GM18505 (cell line): ENCODE measurements at regions not wholly inside any gene's neighbourhood (a gene's known extent, or its start where the extent isn't known, plus 50 kb on each side); places are given as distances from the start of the nearest gene placed in this dataset.
"Not testable (repeated sequence)": the region's sequence is repeated elsewhere in the genome, so short reads cannot be mapped to it uniquely, and the experiment has no call there.

Experiments
- ATAC-seq: cut with Tn5 transposase; IDR thresholded peaks from one replicate; pipeline ENCODE4 v1.9.1; 2021; ENCODE audit not compliant: unreplicated experiment
- POLR2A ChIP-seq: IDR thresholded peaks from 4 replicates; pipeline ENCODE4 v1.6.1; 2011; ENCODE audit warnings: borderline replicate concordance; ENCODE audit not compliant: insufficient read depth, insufficient read length; ENCODE audit errors: extremely low read depth

DNA sequence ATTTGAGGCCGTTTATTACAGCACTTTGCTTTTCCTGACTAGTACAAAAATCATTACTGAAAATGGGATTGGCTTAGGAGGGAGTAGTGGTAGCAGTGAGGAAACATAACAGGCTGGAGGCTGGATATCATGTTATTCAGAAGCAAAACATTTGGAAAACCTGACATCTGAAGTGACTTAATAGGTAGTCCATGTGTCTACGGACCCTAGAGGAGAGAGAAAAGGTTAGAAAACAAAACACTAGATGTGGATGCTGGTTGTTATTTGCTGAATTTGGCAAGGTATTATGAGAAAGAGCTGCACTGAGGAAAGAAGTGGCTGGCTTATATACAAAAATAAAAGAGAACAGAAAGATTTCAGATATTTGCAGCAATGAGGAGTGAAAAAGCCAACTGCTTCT is 139.9 kb downstream of the MEX3B start:
- no peak for ATAC-seq
- TF ChIP-seq POLR2A, result no peak

DNA sequence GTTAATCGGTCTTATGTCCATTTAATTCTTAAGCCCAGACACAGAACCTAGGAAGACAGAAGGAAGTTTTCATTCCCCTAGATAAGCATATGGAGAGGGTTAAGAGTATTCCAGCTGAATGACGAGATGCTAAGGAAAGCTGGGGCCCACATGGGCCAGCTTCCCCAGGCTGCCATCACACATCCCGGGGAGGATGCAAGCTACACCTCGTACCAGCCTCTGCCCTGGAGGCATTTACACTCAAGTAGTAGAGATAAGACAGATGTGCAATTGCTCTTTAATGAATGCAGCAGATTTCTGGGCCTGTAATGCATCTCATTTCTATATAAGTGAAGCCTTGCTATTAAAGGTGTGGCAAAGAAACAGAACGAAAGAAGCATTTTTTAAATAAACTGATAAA is 144.5 kb downstream of the MEX3B start:
- TF ChIP-seq POLR2A, result no peak
- no peak for ATAC-seq

DNA sequence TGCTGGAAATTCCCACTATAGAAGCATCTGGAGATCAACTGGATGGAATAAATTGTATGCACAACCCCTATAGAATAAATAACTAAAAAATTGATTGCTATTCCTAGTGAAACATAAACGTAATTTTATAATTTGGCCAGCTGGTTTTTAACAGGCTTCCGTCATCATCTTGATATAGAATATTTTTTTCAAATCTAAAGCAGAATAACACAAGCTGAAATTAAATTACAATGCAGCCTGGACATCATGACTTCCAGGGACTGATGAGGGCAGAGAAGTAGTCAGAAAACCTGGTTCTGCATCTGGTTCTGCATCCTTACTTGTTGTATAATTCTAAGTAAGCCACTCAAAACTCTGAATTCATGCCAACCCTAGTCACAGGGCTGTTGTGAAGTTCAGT is 146.1 kb downstream of the MEX3B start:
- ATAC-seq, result no peak
- no peak for TF ChIP-seq POLR2A

DNA sequence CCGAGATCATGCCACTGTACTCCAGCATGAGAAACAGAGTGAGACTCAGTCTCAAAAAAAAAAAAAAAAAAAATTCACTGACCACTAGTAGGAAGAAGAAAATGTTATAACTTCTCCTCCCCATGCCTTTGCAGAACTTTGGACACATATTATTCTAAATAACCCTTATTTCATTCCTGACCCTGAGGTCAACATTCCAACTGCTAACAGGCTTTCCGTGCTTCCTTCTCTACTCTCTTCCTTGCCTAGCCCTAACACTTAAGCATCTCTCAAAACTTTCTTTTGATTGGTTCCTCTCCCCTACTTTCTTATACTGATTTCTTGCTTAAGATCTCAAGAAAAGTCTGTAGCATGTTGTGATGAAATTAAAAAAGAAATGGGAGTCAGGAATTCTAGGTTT is 146.8 kb downstream of the MEX3B start:
- ATAC-seq, result no peak
- no peak for TF ChIP-seq POLR2A

DNA sequence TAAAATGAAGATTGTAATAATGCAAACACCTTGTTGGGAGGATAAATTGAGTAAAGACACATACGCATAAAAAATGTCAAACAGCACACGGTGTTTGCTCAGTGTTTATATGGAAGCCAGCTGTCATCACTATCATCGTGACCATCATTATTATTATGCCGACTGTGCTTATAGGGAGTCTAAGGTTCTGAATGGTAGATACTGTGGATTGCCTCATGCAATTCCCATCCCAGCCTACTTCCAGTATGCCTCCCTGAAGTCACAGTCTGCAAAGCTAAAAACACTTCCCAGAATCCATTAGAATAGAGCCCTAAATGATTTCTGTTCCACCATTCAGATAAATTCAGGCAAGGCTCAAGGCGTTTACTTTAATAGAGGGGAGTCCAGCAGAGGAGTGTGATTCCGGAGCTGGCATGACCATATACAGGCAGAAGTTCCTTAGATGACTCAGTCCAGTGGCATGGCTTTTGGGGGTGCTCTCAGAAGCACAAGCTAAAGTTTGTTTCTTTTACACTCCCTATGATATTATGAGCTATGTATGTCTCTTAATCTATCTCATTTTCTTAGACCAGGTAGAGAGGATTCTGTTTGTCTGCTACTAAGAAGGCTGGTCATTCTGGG is 148.7 kb downstream of the MEX3B start:
- no peak for ATAC-seq
- no peak for TF ChIP-seq POLR2A

DNA sequence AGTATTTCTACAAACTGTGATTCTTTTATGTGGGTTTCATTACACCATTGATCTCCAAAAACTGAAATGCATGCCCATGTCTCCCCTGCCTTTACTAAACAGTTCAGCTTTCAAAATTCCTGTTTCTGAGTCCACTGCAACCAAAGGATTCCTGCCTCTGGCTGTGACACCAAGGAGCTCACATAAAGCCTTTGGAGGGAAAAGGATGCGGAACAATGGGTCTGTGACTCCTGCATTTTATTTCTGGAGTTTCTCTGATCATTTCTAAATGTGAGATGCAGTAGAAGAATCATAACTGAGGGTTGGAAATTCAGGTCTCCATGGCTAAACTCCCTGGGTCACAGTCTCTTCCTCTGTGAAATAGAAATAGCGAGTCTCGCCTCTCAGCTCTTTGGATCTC is 149.5 kb downstream of the MEX3B start:
- ATAC-seq, result no peak
- no peak for TF ChIP-seq POLR2A

DNA sequence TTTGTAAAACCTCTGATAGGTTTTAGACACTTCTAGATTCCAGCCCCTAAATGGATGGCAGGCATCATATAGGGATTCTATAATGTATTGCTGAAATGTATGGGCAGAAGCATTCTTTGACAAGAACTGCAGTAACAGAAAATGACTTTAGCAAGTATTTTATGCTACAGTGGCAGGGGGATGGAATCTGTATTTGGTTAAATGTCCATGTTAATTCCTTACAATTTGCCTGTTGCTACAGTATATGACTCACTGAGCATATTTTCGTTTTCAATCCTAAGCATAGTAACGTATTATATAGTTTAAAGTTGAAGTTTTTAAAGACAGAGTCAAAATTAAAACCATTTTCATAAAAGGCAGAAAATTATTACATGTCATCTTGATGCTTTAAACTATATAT is 150.1 kb downstream of the MEX3B start:
- TF ChIP-seq POLR2A, result no peak
- ATAC-seq, result no peak

DNA sequence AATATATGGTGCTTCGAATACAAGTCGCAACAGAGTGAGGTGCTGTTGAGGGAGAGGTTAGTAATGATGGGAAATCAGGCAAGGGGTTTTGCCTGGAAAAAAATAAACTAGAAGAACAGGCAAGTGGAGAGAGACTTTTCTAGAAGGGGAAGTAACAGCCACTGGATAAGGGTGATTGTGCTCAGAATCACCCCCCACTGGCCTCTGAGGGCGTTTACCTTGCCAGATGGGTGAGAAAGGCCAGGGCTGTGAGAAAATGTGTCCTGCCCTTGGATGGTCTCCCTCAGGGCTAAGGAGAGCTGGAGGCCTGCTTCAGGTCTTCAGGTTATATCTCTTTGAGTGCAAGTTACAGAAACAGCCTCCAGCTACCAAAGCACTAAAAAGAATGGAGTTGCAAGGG is 151.8 kb downstream of the MEX3B start:
- TF ChIP-seq POLR2A, result no peak
- ATAC-seq, result no peak

DNA sequence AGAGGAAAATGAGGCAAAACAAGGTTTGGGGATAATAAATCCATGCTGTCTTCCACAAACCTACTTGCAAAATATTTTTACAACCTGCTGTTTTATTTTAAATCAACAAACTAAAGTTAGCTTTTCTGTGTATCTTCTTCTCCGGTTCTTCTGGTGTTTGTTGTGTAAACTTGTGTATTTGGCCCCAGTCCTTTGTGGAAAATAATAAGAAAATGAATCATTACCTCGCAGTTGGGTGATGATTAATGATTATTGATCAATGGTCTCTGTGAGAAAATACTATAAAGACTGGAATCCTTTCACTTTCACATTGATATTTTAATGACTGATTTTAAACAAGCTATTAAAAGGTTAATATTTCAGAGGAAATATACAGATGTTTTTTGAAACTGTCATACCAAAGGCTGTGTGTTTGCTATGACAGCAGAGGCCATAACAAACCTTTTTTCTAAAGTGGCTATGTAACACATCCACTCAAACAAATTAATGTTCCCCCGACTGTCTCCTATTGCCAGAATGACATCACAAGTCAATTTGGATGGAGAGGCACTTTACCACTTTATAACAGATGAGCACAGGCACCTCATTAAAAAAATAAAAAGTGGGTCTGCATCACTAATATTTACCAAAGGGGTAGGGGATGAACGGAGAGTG is 152.5 kb downstream of the MEX3B start:
- no peak for TF ChIP-seq POLR2A
- ATAC-seq, result no peak

DNA sequence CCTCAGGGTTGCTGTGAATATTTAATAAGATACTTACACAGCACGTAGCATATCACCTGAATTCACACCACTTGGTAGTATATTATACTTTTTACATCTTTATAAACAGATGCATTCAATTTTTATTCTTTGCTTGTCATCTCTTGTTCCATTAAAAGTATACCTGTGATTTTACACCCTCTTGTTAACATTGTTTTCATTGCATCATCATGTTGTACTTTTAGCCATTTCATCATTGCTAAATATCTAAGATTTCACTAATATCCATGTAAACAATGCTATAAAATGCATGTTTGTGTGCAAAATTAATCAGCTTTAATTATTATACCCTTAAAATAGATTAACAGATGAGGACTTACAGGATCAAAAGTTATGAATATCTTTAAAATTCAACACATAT is 155.3 kb downstream of the MEX3B start:
- no peak for TF ChIP-seq POLR2A
- ATAC-seq, result no peak

DNA sequence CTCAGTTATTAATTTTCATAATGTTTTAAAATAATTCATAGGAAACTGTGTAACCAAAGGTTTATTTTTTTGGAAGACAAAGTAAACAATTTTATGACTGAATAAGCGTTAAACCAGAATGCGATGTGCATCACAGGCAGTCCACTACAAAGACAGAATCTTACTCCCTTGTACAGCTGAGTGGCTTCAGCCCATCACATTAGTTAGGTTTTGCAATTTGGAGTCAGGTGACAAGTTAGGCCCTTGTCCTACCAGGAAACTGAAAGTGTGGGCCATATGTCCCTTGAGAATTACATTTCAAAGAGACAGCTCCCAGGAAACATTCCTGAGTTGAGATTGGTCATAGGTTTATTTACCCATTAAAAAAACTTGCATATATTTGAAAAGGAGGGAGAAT is 156.3 kb downstream of the MEX3B start:
- TF ChIP-seq POLR2A, result no peak
- no peak for ATAC-seq

DNA sequence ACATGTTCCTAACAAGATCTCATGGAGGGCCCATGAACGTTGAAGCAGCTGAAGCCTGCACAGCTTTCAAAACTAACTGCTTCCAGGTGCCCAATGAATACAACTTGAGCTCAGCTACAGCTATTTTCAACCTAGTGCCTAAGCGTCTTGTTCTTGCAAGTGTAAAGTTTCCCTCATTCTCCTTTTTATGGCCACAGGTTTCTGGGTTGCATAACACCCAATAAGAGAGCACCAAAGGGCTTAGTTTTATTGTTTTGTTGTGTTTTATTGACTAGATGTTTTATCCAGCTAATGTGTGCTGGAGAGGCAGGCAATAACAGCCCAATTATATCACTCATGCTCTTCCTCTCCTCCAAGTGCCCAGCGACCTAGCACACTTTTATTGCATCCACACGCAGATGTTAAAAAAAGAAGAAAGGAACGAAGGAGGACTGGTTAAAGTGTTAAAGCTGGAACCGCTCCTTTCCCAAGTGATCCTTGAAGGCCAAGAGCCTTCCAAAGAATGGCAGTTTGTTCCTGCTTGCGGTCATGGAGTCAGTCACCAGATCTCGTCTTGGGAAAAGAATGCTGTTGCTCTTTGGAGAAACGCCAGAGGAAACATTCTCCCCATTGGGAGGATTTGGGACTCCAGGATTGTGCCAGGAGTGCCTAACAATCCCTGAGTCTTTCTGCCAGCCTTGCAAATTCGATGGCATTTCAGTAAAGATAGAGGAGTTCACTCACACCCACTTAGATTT is 156.9 kb downstream of the MEX3B start:
- no peak for ATAC-seq

DNA sequence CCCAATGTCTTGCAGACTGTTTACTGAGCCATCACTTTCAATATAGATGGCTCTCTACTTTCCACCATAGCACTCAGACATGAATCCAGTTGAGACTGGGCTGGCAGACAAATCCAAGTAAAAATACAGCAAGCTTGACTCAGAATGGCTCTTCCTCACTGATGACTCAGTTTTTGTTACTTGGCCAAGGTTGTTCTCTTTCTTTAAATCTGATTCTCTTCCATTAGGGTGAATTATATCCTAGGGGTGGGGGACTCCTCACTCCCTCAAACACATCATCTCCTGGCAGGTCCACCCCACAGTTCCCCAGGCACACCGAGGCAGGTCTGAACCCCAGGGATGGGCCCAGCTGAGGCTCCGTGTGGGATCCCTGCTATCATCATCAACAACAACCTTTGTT is 157.9 kb downstream of the MEX3B start:
- no peak for TF ChIP-seq POLR2A
- no peak for ATAC-seq

More for the DNA sequence above, 156.9 kb downstream of the MEX3B start:
- TF ChIP-seq POLR2A, result no peak

DNA sequence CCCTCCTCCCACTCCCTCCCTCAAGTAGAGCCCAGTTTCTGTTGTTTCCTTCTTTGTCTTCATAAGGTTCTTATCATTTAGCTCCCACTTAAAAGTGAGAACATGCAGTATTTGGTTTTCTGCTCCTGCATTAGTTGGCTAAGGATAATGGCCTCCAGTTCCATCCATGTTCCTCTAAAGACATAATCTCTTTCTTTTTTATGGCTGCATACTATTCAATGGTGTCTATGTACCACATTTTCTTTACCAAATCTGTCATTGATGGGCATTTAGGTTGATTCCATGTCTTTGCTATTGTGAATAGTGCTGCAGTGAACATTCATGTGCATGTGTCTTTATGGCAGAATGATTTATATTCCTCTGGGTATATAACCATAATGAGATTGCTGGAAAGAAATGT is 158.6 kb downstream of the MEX3B start:
- ATAC-seq, result not testable (repeated sequence)
